Peyer's patch (tissue), 4 donors: ENCODE measurements at regions not wholly inside any gene's neighbourhood (a gene's known extent, or its start where the extent isn't known, plus 50 kb on each side); places are given as distances from the start of the nearest gene placed in this dataset.

Experiments used
- DNase-seq, 3 donors: peaks; one replicate each; pipeline ENCODE4 v3.0.0-alpha.2; 2017 to 2019
- H3K27ac ChIP-seq, 4 donors: fragments of 200-600 bp; sonication (generic); one replicate each; pipeline ENCODE4 v1.5.1; 2016 to 2019
- H3K27me3 ChIP-seq, 2 donors: fragments of 200-600 bp; sonication (generic); one replicate each; pipeline ENCODE4 v1.5.1; 2019
- H3K36me3 ChIP-seq, 3 donors: fragments of 200-600 bp; sonication (generic); one replicate each; pipeline ENCODE4 v1.5.1; 2016 to 2019
- H3K4me1 ChIP-seq, 4 donors: fragments of 200-600 bp; sonication (generic); one replicate each; pipeline ENCODE4 v1.5.1; 2016 to 2019
- H3K4me3 ChIP-seq, 4 donors: fragments of 200-600 bp; sonication (generic); 1 replicate in 3 of 4; 2 replicates in 1 of 4; pipeline ENCODE4 v1.5.1; 2016 to 2019; ENCODE audit warnings: mild to moderate bottlenecking in 1 of 4
- H3K9me3 ChIP-seq, 4 donors: fragments of 200-600 bp; sonication (generic); one replicate each; pipeline ENCODE4 v1.5.1; 2016 to 2019; ENCODE audit warnings: mild to moderate bottlenecking in 1 of 4
- POLR2A ChIP-seq, 2 donors: fragments of 450-650 bp; IDR thresholded peaks; one replicate each; pipeline ENCODE4 v1.5.1; 2017; ENCODE audit warnings: antibody characterized with exemption in 2 of 2, mild to moderate bottlenecking in 2 of 2, moderate library complexity in 2 of 2
- TF ChIP-seq, protein P1 (sequence below), 6 experiments: fragments of 450-650 bp in 4 of 6; fragments of 200-600 bp in 2 of 6; sonication (generic) in 1 of 6; IDR thresholded peaks; one replicate each; pipeline ENCODE4 v1.5.1; 2017 to 2019; ENCODE audit warnings: antibody characterized with exemption in 6 of 6, mild to moderate bottlenecking in 3 of 6, moderate library complexity in 1 of 6

DNA sequence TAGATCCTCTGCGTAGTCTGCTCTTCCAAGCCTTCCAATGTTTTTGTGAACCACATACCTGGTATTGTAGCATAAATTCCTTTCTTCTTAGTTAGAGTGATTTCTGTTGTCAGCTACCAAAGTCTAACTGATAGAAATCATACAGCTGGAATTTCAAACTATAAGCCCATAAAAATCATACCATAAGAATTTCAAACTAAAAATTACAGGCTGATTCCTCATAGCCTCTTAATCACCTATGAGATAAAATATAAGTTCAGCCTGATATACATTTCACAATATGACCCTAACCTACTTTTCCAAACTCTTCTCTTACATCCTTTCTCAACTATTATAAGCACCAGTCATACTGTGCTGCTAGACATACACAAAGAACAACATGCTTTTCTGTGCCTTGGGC lies 64.8 kb downstream of the PTHLH start:
- Histone ChIP-seq H3K4me1 (no peaks in the 10 kb centered on the region), H3K27ac (no peak overlapping the region), H3K36me3 (no peaks in the 10 kb centered on the region), H3K9me3 (no peaks in the 10 kb centered on the region), H3K27me3 (no peaks in the 10 kb centered on the region), H3K4me3 (no peak overlapping the region)
- no peak for DNase-seq
- no peak for TF ChIP-seq POLR2A (IDR thresholded peaks at IDR 0.05)
- TF ChIP-seq, protein P1, sequence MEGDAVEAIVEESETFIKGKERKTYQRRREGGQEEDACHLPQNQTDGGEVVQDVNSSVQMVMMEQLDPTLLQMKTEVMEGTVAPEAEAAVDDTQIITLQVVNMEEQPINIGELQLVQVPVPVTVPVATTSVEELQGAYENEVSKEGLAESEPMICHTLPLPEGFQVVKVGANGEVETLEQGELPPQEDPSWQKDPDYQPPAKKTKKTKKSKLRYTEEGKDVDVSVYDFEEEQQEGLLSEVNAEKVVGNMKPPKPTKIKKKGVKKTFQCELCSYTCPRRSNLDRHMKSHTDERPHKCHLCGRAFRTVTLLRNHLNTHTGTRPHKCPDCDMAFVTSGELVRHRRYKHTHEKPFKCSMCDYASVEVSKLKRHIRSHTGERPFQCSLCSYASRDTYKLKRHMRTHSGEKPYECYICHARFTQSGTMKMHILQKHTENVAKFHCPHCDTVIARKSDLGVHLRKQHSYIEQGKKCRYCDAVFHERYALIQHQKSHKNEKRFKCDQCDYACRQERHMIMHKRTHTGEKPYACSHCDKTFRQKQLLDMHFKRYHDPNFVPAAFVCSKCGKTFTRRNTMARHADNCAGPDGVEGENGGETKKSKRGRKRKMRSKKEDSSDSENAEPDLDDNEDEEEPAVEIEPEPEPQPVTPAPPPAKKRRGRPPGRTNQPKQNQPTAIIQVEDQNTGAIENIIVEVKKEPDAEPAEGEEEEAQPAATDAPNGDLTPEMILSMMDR (IDR thresholded peaks at IDR 0.05), result no peak

DNA sequence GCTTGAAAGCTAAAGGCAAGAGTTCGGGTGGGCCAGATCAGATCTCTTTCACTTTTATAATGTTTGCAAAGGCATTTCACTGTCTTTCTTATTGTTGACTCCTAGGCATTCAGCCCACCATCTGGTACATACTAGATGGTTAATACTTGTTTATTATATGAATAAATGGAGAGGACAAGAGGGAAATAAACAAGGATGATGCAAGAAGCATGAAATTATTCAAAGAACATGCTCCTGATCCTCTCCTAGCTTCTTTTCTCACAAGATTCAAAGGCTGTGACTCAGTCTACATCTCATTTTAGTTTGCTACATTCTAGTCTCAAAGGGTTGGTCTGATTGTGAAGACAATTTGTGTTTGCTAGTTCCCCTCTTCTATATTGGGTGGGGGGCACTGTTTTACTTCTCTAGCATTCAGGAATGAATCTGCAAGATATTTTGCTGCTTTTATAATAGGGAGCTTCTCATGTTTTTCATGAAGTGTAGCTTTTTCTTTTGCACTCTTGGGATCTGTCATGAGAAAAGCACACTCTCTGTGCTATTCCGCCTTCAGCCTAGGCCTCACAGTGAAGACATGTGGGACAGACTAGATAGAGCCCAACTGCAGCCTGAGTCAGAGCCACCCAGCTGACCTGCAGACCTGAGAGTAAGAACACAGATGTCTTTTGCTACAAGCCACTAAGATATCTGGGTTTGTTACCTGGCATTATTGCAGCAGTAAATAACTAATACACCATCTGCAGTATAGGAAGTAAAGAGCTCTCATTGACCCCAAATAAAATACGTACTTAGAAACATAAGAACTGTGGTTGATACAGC lies 65.7 kb downstream of the PTHLH start:
- no peak overlapping the region for H3K27ac ChIP-seq
- no peaks in the 10 kb centered on the region for H3K9me3 ChIP-seq
- H3K36me3 ChIP-seq, result no peaks in the 10 kb centered on the region
- no peaks in the 10 kb centered on the region for H3K4me1 ChIP-seq
- DNase-seq, result no peak
- no peaks in the 10 kb centered on the region for H3K27me3 ChIP-seq
- H3K4me3 ChIP-seq, result no peak overlapping the region
- TF ChIP-seq, protein P1 (IDR thresholded peaks at IDR 0.05), result no peak
- TF ChIP-seq POLR2A (IDR thresholded peaks at IDR 0.05), result no peak

GRCh38 chr12:27906127-27906500 lies 66.4 kb downstream of the PTHLH start:
- TF ChIP-seq, protein P1 (IDR thresholded peaks at IDR 0.05), result no peak
- TF ChIP-seq POLR2A (IDR thresholded peaks at IDR 0.05), result no peak
- Histone ChIP-seq H3K9me3 (no peaks in the 10 kb centered on the region), H3K36me3 (no peaks in the 10 kb centered on the region), H3K4me3 (no peak overlapping the region), H3K4me1 (no peaks in the 10 kb centered on the region), H3K27ac (no peak overlapping the region), H3K27me3 (no peaks in the 10 kb centered on the region)
- DNase-seq, result no peak

- Histone ChIP-seq H3K4me1 (no peaks in the 10 kb centered on the region), H3K36me3 (no peaks in the 10 kb centered on the region), H3K9me3 (no peaks in the 10 kb centered on the region), H3K27me3 (no peaks in the 10 kb centered on the region), H3K27ac (no peak overlapping the region), H3K4me3 (no peak overlapping the region)
- no peak for DNase-seq
- TF ChIP-seq POLR2A (IDR thresholded peaks at IDR 0.05), result no peak
- TF ChIP-seq, protein P1 (IDR thresholded peaks at IDR 0.05), result no peak
Measured at GRCh38 chr12:27905285-27906126, 67.0 kb downstream of the PTHLH start.

DNA sequence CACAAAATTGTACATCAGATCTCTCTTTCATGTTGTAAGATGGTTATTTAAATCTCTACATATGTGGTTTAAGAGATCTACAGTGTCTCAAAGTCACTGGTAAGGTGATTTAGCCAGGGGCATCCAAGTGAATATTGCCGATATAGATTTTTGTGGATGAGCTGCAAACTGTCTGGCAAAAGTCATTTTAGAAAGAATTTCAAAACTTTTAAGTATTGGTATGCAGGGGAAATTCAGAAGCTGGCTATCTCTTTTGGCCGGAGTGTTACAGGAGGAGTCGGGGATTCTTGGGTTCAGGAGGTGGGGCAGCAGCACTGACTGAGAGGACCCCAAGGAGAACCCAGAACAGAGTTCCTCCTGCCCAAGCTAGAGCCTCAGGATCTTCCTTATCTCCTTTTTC lies 69.9 kb downstream of the PTHLH start:
- Histone ChIP-seq H3K27ac (no peak overlapping the region), H3K4me1 (no peaks in the 10 kb centered on the region), H3K36me3 (no peaks in the 10 kb centered on the region), H3K4me3 (no peak overlapping the region), H3K27me3 (no peaks in the 10 kb centered on the region), H3K9me3 (no peaks in the 10 kb centered on the region)
- TF ChIP-seq, protein P1 (IDR thresholded peaks at IDR 0.05), result no peak
- TF ChIP-seq POLR2A (IDR thresholded peaks at IDR 0.05), result no peak
- no peak for DNase-seq
